Liver (tissue), 7 donors: ENCODE measurements at regions not wholly inside any gene's neighbourhood (a gene's known extent, or its start where the extent isn't known, plus 50 kb on each side); places are given as distances from the start of the nearest gene placed in this dataset.

ENCODE experiments used
- DNase-seq: peaks from one replicate; pipeline ENCODE4 v3.0.0-alpha.2; 2017; ENCODE audit warnings: low spot score
- H3K27ac ChIP-seq, 2 donors: one replicate each; pipeline ENCODE4 v1.7.0; 2013; ENCODE audit warnings: inconsistent platforms in 2 of 2, low read length in 2 of 2, control low read depth in 1 of 2, low read depth in 1 of 2, mild to moderate bottlenecking in 1 of 2
- H3K27me3 ChIP-seq, 4 donors: one replicate each; pipeline versions ENCODE4 v1.6.1 to v1.7.0; 2013; ENCODE audit warnings: low read length in 3 of 4, inconsistent platforms in 1 of 4, mild to moderate bottlenecking in 1 of 4, moderate library complexity in 1 of 4; ENCODE audit not compliant: control insufficient read depth in 4 of 4, insufficient read depth in 4 of 4
- H3K36me3 ChIP-seq, 4 donors: one replicate each; pipeline versions ENCODE4 v1.6.1 to v1.7.0; 2013; ENCODE audit warnings: low read length in 3 of 4, mild to moderate bottlenecking in 3 of 4, low read depth in 1 of 4, moderate library complexity in 1 of 4; ENCODE audit not compliant: control insufficient read depth in 4 of 4, insufficient read depth in 3 of 4
- H3K4me1 ChIP-seq, 4 donors: one replicate each; pipeline versions ENCODE4 v1.6.1 to v1.7.0; 2013; ENCODE audit warnings: low read length in 3 of 4, mild to moderate bottlenecking in 3 of 4, moderate library complexity in 1 of 4; ENCODE audit not compliant: control insufficient read depth in 4 of 4, insufficient read depth in 4 of 4
- H3K4me3 ChIP-seq, 3 donors: one replicate each; pipeline versions ENCODE4 v1.6.1 to v1.7.0; 2013; ENCODE audit warnings: low read length in 3 of 3, control low read depth in 1 of 3, low read depth in 1 of 3, mild to moderate bottlenecking in 1 of 3
- H3K9ac ChIP-seq, 2 donors: one replicate each; pipeline ENCODE4 v1.7.0; 2013; ENCODE audit warnings: low read length in 2 of 2, mild to moderate bottlenecking in 2 of 2, moderate library complexity in 2 of 2, control low read depth in 1 of 2, low read depth in 1 of 2
- H3K9me3 ChIP-seq, 4 donors: one replicate each; pipeline versions ENCODE4 v1.6.1 to v1.7.0; 2013; ENCODE audit warnings: low read length in 3 of 4; ENCODE audit not compliant: control insufficient read depth in 4 of 4
- FOXA1 ChIP-seq: IDR thresholded peaks from 2 replicates; pipeline ENCODE4 v1.6.1; 2016; ENCODE audit warnings: antibody characterized with exemption
- FOXA2 ChIP-seq: IDR thresholded peaks from 2 replicates; pipeline ENCODE4 v1.6.1; 2016; ENCODE audit warnings: antibody characterized with exemption
- GABPA ChIP-seq, 2 donors: IDR thresholded peaks in 1 of 2; conservative IDR thresholded peaks in 1 of 2; 2 replicates each; pipeline ENCODE4 v1.6.1; 2016; ENCODE audit warnings: antibody characterized with exemption in 2 of 2, mild to moderate bottlenecking in 1 of 2, moderate library complexity in 1 of 2
- HNF4A ChIP-seq, 2 donors: conservative IDR thresholded peaks; 2 replicates each; pipeline ENCODE4 v1.6.1; 2016; ENCODE audit warnings: antibody characterized with exemption in 2 of 2, mild to moderate bottlenecking in 2 of 2
- HNF4G ChIP-seq: IDR thresholded peaks from 2 replicates; pipeline ENCODE4 v1.6.1; 2016; ENCODE audit warnings: antibody characterized with exemption
- MAX ChIP-seq: IDR thresholded peaks from 2 replicates; pipeline ENCODE4 v1.6.1; 2016; ENCODE audit warnings: antibody characterized with exemption
- RAD21 ChIP-seq, 2 donors: IDR thresholded peaks; 2 replicates each; pipeline ENCODE4 v1.6.1; 2016; ENCODE audit warnings: antibody characterized with exemption in 2 of 2, mild to moderate bottlenecking in 2 of 2
- RXRA ChIP-seq, 2 donors: IDR thresholded peaks; 2 replicates each; pipeline ENCODE4 v1.6.1; 2017 to 2018; ENCODE audit warnings: antibody characterized with exemption in 2 of 2, mild to moderate bottlenecking in 1 of 2
- SP1 ChIP-seq: IDR thresholded peaks from 2 replicates; pipeline ENCODE4 v1.6.1; 2018; ENCODE audit warnings: antibody characterized with exemption, mild to moderate bottlenecking
- YY1 ChIP-seq: IDR thresholded peaks from 2 replicates; pipeline ENCODE4 v1.6.1; 2016; ENCODE audit warnings: antibody characterized with exemption, mild to moderate bottlenecking
- ZBTB33 ChIP-seq: IDR thresholded peaks from 2 replicates; pipeline ENCODE4 v1.6.1; 2016; ENCODE audit warnings: antibody characterized with exemption
- WGBS: extraction: QIAGEN DNeasy Blood & Tissue Kit; methylation state at CpG from one replicate; pipeline ENCODE4 v1.1.7; 2013; 5-methylcytosine and 5-hydroxymethylcytosine counted together
- TF ChIP-seq, protein P1 (sequence below): IDR thresholded peaks from 2 replicates; pipeline ENCODE4 v1.6.1; 2016; ENCODE audit warnings: antibody characterized with exemption
- donor health status: healthy.
- donor health status: healthy.
- donor health status: healthy.
- donor health status: healthy.

DNA sequence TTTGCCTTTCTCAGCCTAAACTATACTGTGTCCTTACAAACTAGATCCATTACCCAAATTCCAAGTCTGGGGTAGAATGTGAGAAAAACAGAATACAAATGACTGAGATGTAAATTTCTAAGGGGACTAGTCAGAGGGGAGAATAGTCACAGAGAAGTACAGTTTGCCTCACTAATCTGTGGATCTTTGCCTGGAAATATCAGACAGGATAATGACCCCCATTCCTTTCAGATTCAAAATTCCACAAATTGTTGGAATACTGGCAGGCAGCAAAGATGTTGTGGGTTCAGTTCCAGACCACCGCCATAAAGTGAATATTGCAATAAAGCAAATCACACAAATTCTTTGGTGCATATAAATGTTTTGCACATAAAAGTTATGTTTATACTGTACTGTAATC is 762.8 kb upstream of the NR2F2 start:
- H3K36me3 ChIP-seq: no peaks in the 10 kb centered on the region
- DNase-seq: no peak
- no peak overlapping the region for H3K9ac ChIP-seq
- no peaks in the 10 kb centered on the region for H3K9me3 ChIP-seq
- H3K27ac ChIP-seq: no peak overlapping the region
- no peaks in the 10 kb centered on the region for H3K4me1 ChIP-seq
- 84% methylated on average over 1 of the region's 1 CpG for WGBS
- no peak overlapping the region for H3K4me3 ChIP-seq
- no peak for TF ChIP-seq FOXA2
- peak in 1 of 2 donors; percentile 5 for TF ChIP-seq RXRA (IDR thresholded peaks at IDR 0.05)
- no peaks in the 10 kb centered on the region for H3K27me3 ChIP-seq

DNA sequence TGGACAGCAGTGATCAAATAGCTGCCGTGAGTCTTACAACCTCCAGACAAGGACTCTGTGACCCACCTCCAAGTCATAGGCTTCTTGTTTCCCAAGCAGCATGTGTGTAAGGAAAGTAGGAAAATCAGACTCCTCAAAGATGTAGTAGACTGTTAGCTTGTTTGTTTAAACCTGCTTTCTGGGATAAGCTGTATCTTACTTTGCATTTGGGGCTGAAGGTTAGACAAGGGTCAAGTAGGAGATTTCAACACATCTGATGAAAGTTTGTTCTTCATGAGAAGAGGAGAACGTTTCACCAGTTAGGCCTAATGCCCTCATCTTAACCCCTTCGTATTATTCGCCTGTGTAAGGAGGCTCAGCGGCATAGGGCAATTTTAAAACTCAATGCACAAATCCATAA is 756.4 kb upstream of the NR2F2 start:
- H3K36me3 ChIP-seq: no peaks in the 10 kb centered on the region

DNA sequence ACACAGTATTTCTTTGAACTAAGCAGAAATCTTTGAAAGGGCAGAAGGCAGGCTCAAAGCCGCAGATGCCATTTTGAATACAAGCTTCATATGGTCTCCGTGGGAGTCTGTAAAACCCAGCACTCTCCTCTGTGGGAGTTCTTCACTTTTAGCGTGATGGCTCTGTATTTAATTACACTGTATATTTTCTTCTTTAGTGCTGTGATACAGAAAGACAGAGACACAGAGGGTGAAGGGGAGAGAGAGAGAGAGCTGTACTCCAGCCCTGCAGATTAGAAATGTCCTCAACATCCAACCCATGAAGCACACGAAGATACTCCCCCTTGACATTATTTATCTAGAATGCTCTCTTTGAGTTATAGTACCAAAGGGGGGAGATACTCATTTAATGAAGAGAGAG is 752.6 kb upstream of the NR2F2 start:
- H3K27ac ChIP-seq: no peak overlapping the region
- 88% methylated on average over 4 of the region's 4 CpGs for WGBS
- H3K9me3 ChIP-seq: no peaks in the 10 kb centered on the region
- no peak overlapping the region for H3K9ac ChIP-seq
- no peak for DNase-seq
- H3K4me3 ChIP-seq: no peak overlapping the region
- H3K27me3 ChIP-seq: no peaks in the 10 kb centered on the region
- H3K36me3 ChIP-seq: no peaks in the 10 kb centered on the region
- no peaks in the 10 kb centered on the region for H3K4me1 ChIP-seq
- TF ChIP-seq, protein P1, sequence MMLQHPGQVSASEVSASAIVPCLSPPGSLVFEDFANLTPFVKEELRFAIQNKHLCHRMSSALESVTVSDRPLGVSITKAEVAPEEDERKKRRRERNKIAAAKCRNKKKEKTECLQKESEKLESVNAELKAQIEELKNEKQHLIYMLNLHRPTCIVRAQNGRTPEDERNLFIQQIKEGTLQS: no peak
- TF ChIP-seq HNF4G (no peak), SP1 (no peak), YY1 (no peak), HNF4A (conservative IDR thresholded peaks at IDR 0.05) (no peak), GABPA (IDR thresholded peaks at IDR 0.05 in 1 of 2, conservative IDR thresholded peaks at IDR 0.05 in 1 of 2) (no peak), MAX (no peak), FOXA1 (no peak), ZBTB33 (no peak)

More for the DNA sequence above, 756.4 kb upstream of the NR2F2 start:
- Histone ChIP-seq H3K9ac (no peak overlapping the region), H3K4me3 (no peak overlapping the region), H3K27ac (no peak overlapping the region), H3K9me3 (no peaks in the 10 kb centered on the region), H3K27me3 (no peaks in the 10 kb centered on the region), H3K4me1 (no peaks in the 10 kb centered on the region)
- WGBS: 60% methylated on average over 5 of the region's 5 CpGs
- TF ChIP-seq, protein P1: no peak
- peak in 1 of 2 donors; percentile 18 for TF ChIP-seq RXRA (IDR thresholded peaks at IDR 0.05)
- no peak for DNase-seq

DNA sequence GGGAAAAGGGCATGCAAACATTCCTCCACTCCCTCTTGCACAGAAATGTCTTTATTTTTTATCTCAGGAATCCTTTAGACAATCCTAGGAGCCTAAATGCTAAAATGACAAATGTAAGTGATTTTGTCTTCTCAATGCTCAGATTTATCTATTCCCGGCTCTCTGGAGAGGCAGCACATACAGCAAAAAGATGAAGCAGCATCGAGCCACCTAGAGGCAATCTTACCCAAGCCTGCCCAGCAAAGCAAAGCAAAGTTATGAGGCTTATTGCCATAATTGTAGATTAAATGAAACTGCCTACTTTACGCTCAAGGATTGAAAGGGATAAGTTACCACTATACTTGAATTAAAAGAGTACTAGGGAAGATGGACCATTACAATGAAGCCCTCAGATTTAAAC is 750.4 kb upstream of the NR2F2 start:
- TF ChIP-seq MAX: no peak
- peak in 1 of 2 donors; percentile 21 for TF ChIP-seq RAD21 (IDR thresholded peaks at IDR 0.05)
- Histone ChIP-seq H3K4me1 (no peaks in the 10 kb centered on the region), H3K4me3 (no peak overlapping the region), H3K27me3 (no peaks in the 10 kb centered on the region), H3K9me3 (no peaks in the 10 kb centered on the region), H3K27ac (no peak overlapping the region), H3K9ac (no peak overlapping the region), H3K36me3 (no peaks in the 10 kb centered on the region)
- WGBS: 71% methylated on average over 3 of the region's 3 CpGs
- DNase-seq: no peak
